ENCODE measurements at regions not wholly inside any gene's neighbourhood (a gene's known extent, or its start where the extent isn't known, plus 50 kb on each side); places are given as distances from the start of the nearest gene placed in this dataset.

- no peak overlapping the region for H3K4me3 Mint-ChIP-seq (ENCODE audit: unreplicated experiment)
- H3K27ac Mint-ChIP-seq (ENCODE audit: unreplicated experiment): no peak overlapping the region
- no peak for TF ChIP-seq CTCF (IDR thresholded peaks at IDR 0.05)
- H3K4me1 Mint-ChIP-seq (ENCODE audit: unreplicated experiment): no peaks in the 10 kb centered on the region
- no peaks in the 10 kb centered on the region for H3K36me3 Mint-ChIP-seq (ENCODE audit: unreplicated experiment)
- no peaks in the 10 kb centered on the region for H3K27me3 Mint-ChIP-seq (ENCODE audit: unreplicated experiment)
- DNase-seq (ENCODE audit: extremely low spot score, unreplicated experiment): no peak
- peaks cover 3% of the 10 kb centered on the region for H3K9me3 Mint-ChIP-seq (ENCODE audit: unreplicated experiment)
Measured at GRCh38 chr14:26820138-26820537, 222.3 kb upstream of the NOVA1 start.

- peaks cover 3% of the 10 kb centered on the region for H3K9me3 Mint-ChIP-seq (ENCODE audit: unreplicated experiment)
- no peaks in the 10 kb centered on the region for H3K27me3 Mint-ChIP-seq (ENCODE audit: unreplicated experiment)
- DNase-seq (ENCODE audit: extremely low spot score, unreplicated experiment): no peak
- no peak overlapping the region for H3K4me3 Mint-ChIP-seq (ENCODE audit: unreplicated experiment)
- H3K4me1 Mint-ChIP-seq (ENCODE audit: unreplicated experiment): no peaks in the 10 kb centered on the region
- H3K27ac Mint-ChIP-seq (ENCODE audit: unreplicated experiment): no peak overlapping the region
- no peaks in the 10 kb centered on the region for H3K36me3 Mint-ChIP-seq (ENCODE audit: unreplicated experiment)
- no peak for TF ChIP-seq CTCF (IDR thresholded peaks at IDR 0.05)
Measured at GRCh38 chr14:26820572-26820971, 222.7 kb upstream of the NOVA1 start.

- no peak for DNase-seq (ENCODE audit: extremely low spot score, unreplicated experiment)
- Mint-ChIP-seq H3K36me3 (ENCODE audit: unreplicated experiment) (no peaks in the 10 kb centered on the region), H3K9me3 (ENCODE audit: unreplicated experiment) (peaks cover 12% of the 10 kb centered on the region), H3K27ac (ENCODE audit: unreplicated experiment) (no peak overlapping the region), H3K27me3 (ENCODE audit: unreplicated experiment) (no peaks in the 10 kb centered on the region), H3K4me1 (ENCODE audit: unreplicated experiment) (no peaks in the 10 kb centered on the region), H3K4me3 (ENCODE audit: unreplicated experiment) (no peak overlapping the region)
- no peak for TF ChIP-seq CTCF (IDR thresholded peaks at IDR 0.05)
Measured at GRCh38 chr14:26828741-26829140, 230.9 kb upstream of the NOVA1 start.

GRCh38 chr14:26833621-26834176, 235.9 kb upstream of the NOVA1 start:
- H3K36me3 Mint-ChIP-seq (ENCODE audit: unreplicated experiment): no peaks in the 10 kb centered on the region
- no peaks in the 10 kb centered on the region for H3K27me3 Mint-ChIP-seq (ENCODE audit: unreplicated experiment)
- DNase-seq (ENCODE audit: extremely low spot score, unreplicated experiment): no peak
- H3K4me1 Mint-ChIP-seq (ENCODE audit: unreplicated experiment): no peaks in the 10 kb centered on the region
- no peak for TF ChIP-seq CTCF (IDR thresholded peaks at IDR 0.05)
- H3K9me3 Mint-ChIP-seq (ENCODE audit: unreplicated experiment): peaks cover 12% of the 10 kb centered on the region
- no peak overlapping the region for H3K4me3 Mint-ChIP-seq (ENCODE audit: unreplicated experiment)
- no peak overlapping the region for H3K27ac Mint-ChIP-seq (ENCODE audit: unreplicated experiment)

- no peaks in the 10 kb centered on the region for H3K4me1 Mint-ChIP-seq (ENCODE audit: unreplicated experiment)
- no peak overlapping the region for H3K27ac Mint-ChIP-seq (ENCODE audit: unreplicated experiment)
Measured at GRCh38 chr14:26835979-26836570, 238.2 kb upstream of the NOVA1 start.

More at GRCh38 chr14:26835979-26836570, 238.2 kb upstream of the NOVA1 start:
- Mint-ChIP-seq H3K9me3 (ENCODE audit: unreplicated experiment) (peaks cover 12% of the 10 kb centered on the region), H3K4me3 (ENCODE audit: unreplicated experiment) (no peak overlapping the region), H3K36me3 (ENCODE audit: unreplicated experiment) (no peaks in the 10 kb centered on the region), H3K27me3 (ENCODE audit: unreplicated experiment) (no peaks in the 10 kb centered on the region)
- no peak for TF ChIP-seq CTCF (IDR thresholded peaks at IDR 0.05)
- DNase-seq (ENCODE audit: extremely low spot score, unreplicated experiment): no peak

Data from osteocyte (in vitro differentiated cells).